Keratinocyte (primary cell): ENCODE measurements at regions not wholly inside any gene's neighbourhood (a gene's known extent, or its start where the extent isn't known, plus 50 kb on each side); places are given as distances from the start of the nearest gene placed in this dataset.

Experiments used
- DNase-seq: peaks from one replicate; pipeline ENCODE4 v3.0.0-alpha.2; 2011; ENCODE audit warnings: low read depth, missing footprints, low spot score
- FAIRE-seq: peaks from 2 replicates; lab custom pipeline; 2011; peaks lifted over from hg19 to GRCh38; lab: Jason Lieb, UNC
- H2AFZ ChIP-seq: 2 replicates; pipeline ENCODE4 v1.6.0; 2012; ENCODE audit warnings: low read length, control low read depth, inconsistent platforms; ENCODE audit not compliant: control insufficient read depth
- H3K27ac ChIP-seq: 2 replicates; pipeline ENCODE4 v1.5.1; 2011; ENCODE audit warnings: low read length; ENCODE audit not compliant: control insufficient read depth, insufficient read depth
- H3K27me3 ChIP-seq: 3 replicates; pipeline ENCODE4 v1.6.0; 2011; ENCODE audit warnings: low read length; ENCODE audit not compliant: control insufficient read depth, insufficient read depth; ENCODE audit errors: extremely low read depth
- H3K36me3 ChIP-seq, 2 experiments: 2 replicates in 1 of 2; 3 replicates in 1 of 2; pipeline ENCODE4 v1.5.1; 2011; ENCODE audit warnings: low read length in 2 of 2, mild to moderate bottlenecking in 1 of 2; ENCODE audit not compliant: control insufficient read depth in 2 of 2, insufficient read depth in 2 of 2; ENCODE audit errors: extremely low read depth in 1 of 2
- H3K4me1 ChIP-seq: 3 replicates; pipeline ENCODE4 v1.5.1; 2011; ENCODE audit warnings: low read length; ENCODE audit not compliant: control insufficient read depth, insufficient read depth; ENCODE audit errors: extremely low read depth
- H3K4me2 ChIP-seq: 3 replicates; pipeline ENCODE4 v1.6.0; 2011; ENCODE audit warnings: low read depth, low read length; ENCODE audit not compliant: control insufficient read depth, insufficient read depth; ENCODE audit errors: extremely low read depth
- H3K4me3 ChIP-seq, 3 experiments: fragments of 200-600 bp in 1 of 3; sonication (generic) in 1 of 3; 2 replicates in 2 of 3; 3 replicates in 1 of 3; pipeline ENCODE4 v1.5.1; 2011 to 2016; ENCODE audit warnings: low read length in 3 of 3, mild to moderate bottlenecking in 3 of 3, control low read depth in 2 of 3, inconsistent platforms in 1 of 3, low read depth in 1 of 3, mixed read lengths in 1 of 3, mixed run types in 1 of 3, moderate library complexity in 1 of 3; ENCODE audit not compliant: control insufficient read depth in 2 of 3, insufficient read depth in 2 of 3; ENCODE audit errors: extremely low read depth in 1 of 3
- H3K79me2 ChIP-seq: 2 replicates; pipeline ENCODE4 v1.6.0; 2012; ENCODE audit warnings: low read length; ENCODE audit not compliant: control insufficient read depth, insufficient read depth
- H3K9ac ChIP-seq: 3 replicates; pipeline ENCODE4 v1.6.0; 2011; ENCODE audit warnings: low read length; ENCODE audit not compliant: control insufficient read depth, insufficient read depth; ENCODE audit errors: extremely low read depth
- H3K9me1 ChIP-seq: 3 replicates; pipeline ENCODE4 v1.6.0; 2011; ENCODE audit warnings: low read length; ENCODE audit not compliant: control insufficient read depth, insufficient read depth; ENCODE audit errors: extremely low read depth
- H3K9me3 ChIP-seq: 2 replicates; pipeline ENCODE4 v1.5.1; 2012; ENCODE audit warnings: low read depth, low read length; ENCODE audit not compliant: control insufficient read depth
- H4K20me1 ChIP-seq: 3 replicates; pipeline ENCODE4 v1.6.0; 2011; ENCODE audit warnings: low read length; ENCODE audit not compliant: control insufficient read depth, insufficient read depth; ENCODE audit errors: extremely low read depth
- EZH2 ChIP-seq: IDR thresholded peaks from one replicate; pipeline ENCODE4 v1.6.1; 2012; ENCODE audit warnings: inconsistent platforms, mild to moderate bottlenecking, low read length, moderate library complexity
- dilution Hi-C: fragments of 300-500 bp; cut with MboI; formaldehyde crosslinking; loops from one replicate; pipeline ENCODE4 v1.7.0; 2020; ENCODE audit warnings: low sequenced_read_pairs; ENCODE audit not compliant: extremely low pct_ligation_motif_present
- TF ChIP-seq, protein P1 (sequence below), 3 experiments: IDR thresholded peaks in 1 of 3; conservative IDR thresholded peaks in 1 of 3; optimal IDR thresholded peaks in 1 of 3; 2 replicates in 2 of 3; 3 replicates in 1 of 3; pipeline versions ENCODE3 to v1.5.1; 2011; ENCODE audit warnings: low read length in 3 of 3, mild to moderate bottlenecking in 3 of 3, moderate library complexity in 2 of 3, control low read depth in 1 of 3, inconsistent platforms in 1 of 3; ENCODE audit not compliant: insufficient read depth in 2 of 3; ENCODE audit errors: extremely low read depth in 1 of 3

DNA sequence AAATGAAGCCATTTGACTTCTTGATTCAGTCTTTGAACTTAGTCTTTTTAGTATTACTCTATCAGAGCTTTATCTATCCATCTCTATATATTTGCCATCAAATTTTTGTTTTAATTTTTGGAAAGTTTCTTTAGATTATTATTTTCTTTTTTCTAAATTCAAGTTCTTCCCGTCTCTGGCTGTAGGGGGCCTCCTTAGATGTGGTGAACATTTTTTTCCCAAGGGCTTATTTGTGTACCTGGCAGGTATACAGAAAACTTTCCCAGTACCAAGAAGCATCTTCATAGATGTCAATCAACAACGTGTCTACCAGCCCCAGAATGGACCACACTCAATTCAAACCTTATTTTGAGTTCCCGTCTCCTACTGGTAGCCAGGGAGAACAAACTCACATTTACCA lies 486.8 kb upstream of the CNTN4 start:
- no peaks in the 10 kb centered on the region for H3K36me3 ChIP-seq

DNA sequence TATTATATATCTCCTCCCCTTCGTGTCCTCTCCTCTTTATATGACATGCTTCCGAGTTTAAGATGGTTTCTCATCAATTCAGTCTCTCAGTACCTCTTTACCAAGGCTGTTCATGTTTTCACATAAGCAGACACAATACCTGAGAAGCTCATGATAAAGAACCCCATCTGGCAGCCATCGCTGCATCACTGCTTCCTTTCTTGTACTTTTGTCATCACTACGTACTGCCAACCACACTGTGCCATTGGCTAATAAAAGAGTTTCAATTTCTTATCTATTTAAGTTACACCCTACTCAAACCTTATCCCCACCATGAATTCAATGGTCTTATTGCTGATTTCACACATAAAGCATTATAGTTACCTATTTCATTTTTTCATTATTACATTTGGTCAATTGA lies 484.7 kb upstream of the CNTN4 start:
- H3K27me3 ChIP-seq = no peaks in the 10 kb centered on the region
- no peak overlapping the region for H3K9ac ChIP-seq
- no peaks in the 10 kb centered on the region for H3K36me3 ChIP-seq
- no peaks in the 10 kb centered on the region for H4K20me1 ChIP-seq
- no peak overlapping the region for H3K4me3 ChIP-seq
- DNase-seq (no peak), FAIRE-seq (no peak)
- no peaks in the 10 kb centered on the region for H3K9me3 ChIP-seq
- dilution Hi-C loops = no loop called here
- H3K9me1 ChIP-seq = no peaks in the 10 kb centered on the region
- H3K27ac ChIP-seq = no peak overlapping the region
- no peak overlapping the region for H3K4me2 ChIP-seq
- TF ChIP-seq, protein P1, sequence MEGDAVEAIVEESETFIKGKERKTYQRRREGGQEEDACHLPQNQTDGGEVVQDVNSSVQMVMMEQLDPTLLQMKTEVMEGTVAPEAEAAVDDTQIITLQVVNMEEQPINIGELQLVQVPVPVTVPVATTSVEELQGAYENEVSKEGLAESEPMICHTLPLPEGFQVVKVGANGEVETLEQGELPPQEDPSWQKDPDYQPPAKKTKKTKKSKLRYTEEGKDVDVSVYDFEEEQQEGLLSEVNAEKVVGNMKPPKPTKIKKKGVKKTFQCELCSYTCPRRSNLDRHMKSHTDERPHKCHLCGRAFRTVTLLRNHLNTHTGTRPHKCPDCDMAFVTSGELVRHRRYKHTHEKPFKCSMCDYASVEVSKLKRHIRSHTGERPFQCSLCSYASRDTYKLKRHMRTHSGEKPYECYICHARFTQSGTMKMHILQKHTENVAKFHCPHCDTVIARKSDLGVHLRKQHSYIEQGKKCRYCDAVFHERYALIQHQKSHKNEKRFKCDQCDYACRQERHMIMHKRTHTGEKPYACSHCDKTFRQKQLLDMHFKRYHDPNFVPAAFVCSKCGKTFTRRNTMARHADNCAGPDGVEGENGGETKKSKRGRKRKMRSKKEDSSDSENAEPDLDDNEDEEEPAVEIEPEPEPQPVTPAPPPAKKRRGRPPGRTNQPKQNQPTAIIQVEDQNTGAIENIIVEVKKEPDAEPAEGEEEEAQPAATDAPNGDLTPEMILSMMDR (optimal IDR thresholded peaks at IDR 0.05 in 1 of 3, IDR thresholded peaks at IDR 0.05 in 1 of 3, conservative IDR thresholded peaks at IDR 0.05 in 1 of 3; ENCODE audit: extremely low read depth in 1 of 3, insufficient read depth in 2 of 3, low read length in 3 of 3) = no peak
- no peak for TF ChIP-seq EZH2
- no peaks in the 10 kb centered on the region for H3K4me1 ChIP-seq
- H2AFZ ChIP-seq = no peak overlapping the region
- no peaks in the 10 kb centered on the region for H3K79me2 ChIP-seq

More for the DNA sequence above, 486.8 kb upstream of the CNTN4 start:
- no peaks in the 10 kb centered on the region for H3K9me1 ChIP-seq
- FAIRE-seq (no peak), DNase-seq (no peak)
- H3K27ac ChIP-seq = no peak overlapping the region
- H2AFZ ChIP-seq = no peak overlapping the region
- no peaks in the 10 kb centered on the region for H4K20me1 ChIP-seq
- dilution Hi-C loops = no loop called here
- TF ChIP-seq EZH2 = no peak
- TF ChIP-seq, protein P1 (optimal IDR thresholded peaks at IDR 0.05 in 1 of 3, IDR thresholded peaks at IDR 0.05 in 1 of 3, conservative IDR thresholded peaks at IDR 0.05 in 1 of 3; ENCODE audit: extremely low read depth in 1 of 3, insufficient read depth in 2 of 3, low read length in 3 of 3) = no peak
- H3K27me3 ChIP-seq = no peaks in the 10 kb centered on the region
- H3K79me2 ChIP-seq = no peaks in the 10 kb centered on the region
- no peaks in the 10 kb centered on the region for H3K9me3 ChIP-seq
- H3K4me1 ChIP-seq = no peaks in the 10 kb centered on the region
- H3K4me2 ChIP-seq = no peak overlapping the region
- H3K4me3 ChIP-seq = no peak overlapping the region
- H3K9ac ChIP-seq = no peak overlapping the region
